SK-N-SH (cell line): ENCODE measurements at regions not wholly inside any gene's neighbourhood (a gene's known extent, or its start where the extent isn't known, plus 50 kb on each side); places are given as distances from the start of the nearest gene placed in this dataset.

Source experiments
- CTCF ChIA-PET: fragments of 300-600, 350-600 bp; formaldehyde crosslinking; extraction: SDS; loops from one replicate; lab custom pipeline; 2021; lab: Yijun Ruan, JAX
- POLR2A ChIA-PET: fragments of 350-600 bp; sonication (Branson Sonifier 250); formaldehyde crosslinking; extraction: SDS; loops from one replicate; lab custom pipeline; 2020; ENCODE audit warnings: antibody characterized with exemption, inconsistent platforms; lab: Yijun Ruan, JAX
- DNase-seq: peaks from one replicate; pipeline ENCODE4 v3.0.0; 2012
- H2AFZ ChIP-seq: fragments of 200-600 bp; sonication (generic); 2 replicates; pipeline ENCODE4 v1.8.1; 2016; ENCODE audit warnings: antibody characterized with exemption, mild to moderate bottlenecking, low read depth
- H3F3A ChIP-seq: fragments of 200-600 bp; sonication (generic); replicated peaks from 2 replicates; pipeline ENCODE3; 2016; ENCODE audit warnings: antibody characterized with exemption, mild to moderate bottlenecking; ENCODE audit not compliant: insufficient read depth
- H3K27ac ChIP-seq, 2 experiments: fragments of 200-500 bp in 1 of 2; fragments of 200-600 bp in 1 of 2; sonication (Bioruptor generic) in 1 of 2; sonication (generic), shearing (Covaris generic) in 1 of 2; 2 replicates each; pipeline versions ENCODE4 v1.5.1 to v1.6.1; 2014 to 2016; ENCODE audit warnings: low read depth in 2 of 2, inconsistent platforms in 1 of 2, low read length in 1 of 2, mild to moderate bottlenecking in 1 of 2, mixed read lengths in 1 of 2
- H3K27me3 ChIP-seq: fragments of 200-600 bp; sonication (generic), shearing (Covaris generic); 2 replicates; pipeline ENCODE4 v1.6.1; 2016; ENCODE audit warnings: mixed run types; ENCODE audit not compliant: insufficient read depth
- H3K36me3 ChIP-seq, 2 experiments: fragments of 200-500 bp in 1 of 2; fragments of 200-600 bp in 1 of 2; sonication (Bioruptor generic) in 1 of 2; sonication (generic) in 1 of 2; replicated peaks in 1 of 2; 2 replicates each; pipeline versions ENCODE3 to v1.5.1; 2014 to 2016; ENCODE audit warnings: low read length in 1 of 2, mild to moderate bottlenecking in 1 of 2; ENCODE audit not compliant: insufficient read depth in 2 of 2, control insufficient read depth in 1 of 2
- H3K4me1 ChIP-seq, 2 experiments: fragments of 200-500 bp in 1 of 2; fragments of 200-600 bp in 1 of 2; sonication (Bioruptor generic) in 1 of 2; sonication (generic), shearing (Covaris generic) in 1 of 2; 2 replicates each; pipeline versions ENCODE4 v1.5.1 to v1.6.1; 2014 to 2016; ENCODE audit warnings: low read depth in 1 of 2, low read length in 1 of 2, mixed run types in 1 of 2; ENCODE audit not compliant: insufficient read depth in 2 of 2, control insufficient read depth in 1 of 2
- H3K4me2 ChIP-seq: fragments of 200-600 bp; sonication (generic), shearing (Covaris generic); 2 replicates; pipeline ENCODE4 v1.6.1; 2017; ENCODE audit warnings: mixed run types
- H3K4me3 ChIP-seq, 2 experiments: fragments of 200-500 bp in 1 of 2; fragments of 200-600 bp in 1 of 2; sonication (Bioruptor generic) in 1 of 2; sonication (generic), shearing (Covaris generic) in 1 of 2; 2 replicates each; pipeline versions ENCODE4 v1.5.1 to v1.8.1; 2014 to 2016; ENCODE audit warnings: low read depth in 2 of 2, inconsistent platforms in 1 of 2, low read length in 1 of 2, mild to moderate bottlenecking in 1 of 2, mixed read lengths in 1 of 2, moderate library complexity in 1 of 2
- H3K79me2 ChIP-seq: fragments of 200-600 bp; sonication (generic); 2 replicates; pipeline ENCODE4 v1.8.1; 2017; ENCODE audit warnings: mild to moderate bottlenecking; ENCODE audit not compliant: insufficient read depth
- H3K9ac ChIP-seq: fragments of 200-600 bp; sonication (generic); 2 replicates; pipeline ENCODE4 v1.6.1; 2017; ENCODE audit warnings: mixed run types
- H3K9me2 ChIP-seq: fragments of 200-600 bp; sonication (generic); 2 replicates; pipeline ENCODE4 v1.6.1; 2017; ENCODE audit warnings: mixed run types
- H3K9me3 ChIP-seq: fragments of 200-600 bp; sonication (generic); 2 replicates; pipeline ENCODE4 v1.6.1; 2017; ENCODE audit warnings: mixed run types, mild to moderate bottlenecking, moderate library complexity
- H4K20me1 ChIP-seq: fragments of 200-600 bp; sonication (generic); 2 replicates; pipeline ENCODE4 v1.6.1; 2017; ENCODE audit warnings: mild to moderate bottlenecking, mixed run types; ENCODE audit not compliant: insufficient read depth
- CHD2 ChIP-seq: fragments of 150-350 bp; IDR thresholded peaks from 2 replicates; pipeline ENCODE4 v1.6.1; 2018; ENCODE audit warnings: low read length; ENCODE audit not compliant: partially characterized antibody
- ELF1 ChIP-seq: IDR thresholded peaks from 2 replicates; pipeline ENCODE4 v1.4.0; 2012
- EP300 ChIP-seq, 2 experiments: IDR thresholded peaks; 2 replicates each; pipeline versions ENCODE4 v1.4.0 to v1.6.1; 2012; ENCODE audit warnings: borderline replicate concordance in 1 of 2, low read depth in 1 of 2, low read length in 1 of 2
- EZH2phosphoT487 ChIP-seq: fragments of 200-600 bp; sonication (generic); IDR thresholded peaks from 2 replicates; pipeline ENCODE4 v1.6.1; 2017; ENCODE audit warnings: low read depth, mixed run types, mild to moderate bottlenecking, antibody characterized with exemption, moderate library complexity, borderline replicate concordance
- FOSL2 ChIP-seq: IDR thresholded peaks from 2 replicates; pipeline ENCODE4 v1.4.0; 2012; ENCODE audit warnings: low read depth, mild to moderate bottlenecking, moderate library complexity, borderline replicate concordance
- FOXJ3 ChIP-seq: sonication (generic); formaldehyde crosslinking; IDR thresholded peaks from 2 replicates; pipeline ENCODE4 v1.5.1; 2020; ENCODE audit warnings: mild to moderate bottlenecking, missing genetic modification reagents
- FOXM1 ChIP-seq: IDR thresholded peaks from 2 replicates; pipeline ENCODE4 v1.4.0; 2012; ENCODE audit warnings: low read depth, mild to moderate bottlenecking
- JUND ChIP-seq: IDR thresholded peaks from 2 replicates; pipeline ENCODE4 v1.4.0; 2012
- NFIC ChIP-seq: IDR thresholded peaks from 2 replicates; pipeline ENCODE4 v1.4.0; 2012; ENCODE audit warnings: borderline replicate concordance
- NRF1 ChIP-seq: IDR thresholded peaks from 2 replicates; pipeline ENCODE4 v1.6.1; 2012; ENCODE audit warnings: low read depth, mild to moderate bottlenecking, low read length
- RFX5 ChIP-seq: IDR thresholded peaks from 2 replicates; pipeline ENCODE4 v1.6.1; 2012; ENCODE audit warnings: mild to moderate bottlenecking, improper control_type of control experiment, low read length
- RXRA ChIP-seq: IDR thresholded peaks from 2 replicates; pipeline ENCODE4 v1.4.0; 2012; ENCODE audit warnings: low read depth, mild to moderate bottlenecking, borderline replicate concordance
- SIN3A ChIP-seq: IDR thresholded peaks from 2 replicates; pipeline ENCODE4 v1.6.1; 2012; ENCODE audit warnings: low read depth, mild to moderate bottlenecking, low read length, moderate library complexity, borderline replicate concordance
- SMC3 ChIP-seq: IDR thresholded peaks from 2 replicates; pipeline ENCODE4 v1.6.1; 2012; ENCODE audit warnings: low read depth, low read length, improper control_type of control experiment
- TCF12 ChIP-seq: IDR thresholded peaks from 2 replicates; pipeline ENCODE4 v1.4.0; 2012
- TEAD4 ChIP-seq: IDR thresholded peaks from 2 replicates; pipeline ENCODE4 v1.4.0; 2012; ENCODE audit warnings: mild to moderate bottlenecking, borderline replicate concordance; ENCODE audit not compliant: insufficient read depth
- WGBS: methylation state at CpG from one replicate; pipeline ENCODE4 v1.1.6; 2017; ENCODE audit warnings: low lambda C conversion rate; 5-methylcytosine and 5-hydroxymethylcytosine counted together
- TF ChIP-seq, protein P1 (sequence below): IDR thresholded peaks from 2 replicates; pipeline ENCODE4; 2012
- TF ChIP-seq, protein P2 (sequence below): IDR thresholded peaks from 2 replicates; pipeline ENCODE4 v1.4.0; 2012; ENCODE audit warnings: low read depth, borderline replicate concordance
- TF ChIP-seq, protein P3 (sequence below): IDR thresholded peaks from 2 replicates; pipeline ENCODE4 v1.4.0; 2012; ENCODE audit warnings: low read depth
- TF ChIP-seq, protein P4 (sequence below): IDR thresholded peaks from 2 replicates; pipeline ENCODE4 v1.4.0; 2012; ENCODE audit warnings: low read depth, borderline replicate concordance

DNA sequence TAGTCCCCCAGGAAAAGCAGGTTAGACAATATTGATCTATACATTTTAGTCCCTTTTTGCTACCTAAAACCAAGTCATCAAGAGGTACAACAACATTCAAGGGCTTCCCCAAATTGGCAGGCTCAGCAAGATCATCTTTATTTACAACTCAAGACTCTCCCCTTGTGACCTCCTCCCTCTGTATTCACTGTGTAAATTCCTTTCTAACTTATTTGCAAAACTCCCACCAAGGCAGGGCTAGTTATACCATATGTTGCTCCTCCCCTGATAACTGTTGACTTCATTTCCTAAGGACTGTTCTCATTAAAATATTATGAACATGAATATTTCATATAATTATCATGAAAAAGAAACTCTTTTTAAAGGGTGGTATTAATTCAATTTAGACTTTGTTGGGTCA lies 275.6 kb downstream of the DTHD1 start:
- H3F3A ChIP-seq = no peaks in the 10 kb centered on the region
- no peak overlapping the region for H3K4me2 ChIP-seq
- H3K9me3 ChIP-seq = no peaks in the 10 kb centered on the region
- TF ChIP-seq SIN3A (no peak), NRF1 (no peak), EZH2phosphoT487 (no peak), TEAD4 (no peak), TCF12 (no peak)
- TF ChIP-seq, protein P1, sequence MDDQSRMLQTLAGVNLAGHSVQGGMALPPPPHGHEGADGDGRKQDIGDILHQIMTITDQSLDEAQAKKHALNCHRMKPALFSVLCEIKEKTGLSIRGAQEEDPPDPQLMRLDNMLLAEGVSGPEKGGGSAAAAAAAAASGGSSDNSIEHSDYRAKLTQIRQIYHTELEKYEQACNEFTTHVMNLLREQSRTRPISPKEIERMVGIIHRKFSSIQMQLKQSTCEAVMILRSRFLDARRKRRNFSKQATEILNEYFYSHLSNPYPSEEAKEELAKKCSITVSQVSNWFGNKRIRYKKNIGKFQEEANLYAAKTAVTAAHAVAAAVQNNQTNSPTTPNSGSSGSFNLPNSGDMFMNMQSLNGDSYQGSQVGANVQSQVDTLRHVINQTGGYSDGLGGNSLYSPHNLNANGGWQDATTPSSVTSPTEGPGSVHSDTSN = no peak
- TF ChIP-seq, protein P2, sequence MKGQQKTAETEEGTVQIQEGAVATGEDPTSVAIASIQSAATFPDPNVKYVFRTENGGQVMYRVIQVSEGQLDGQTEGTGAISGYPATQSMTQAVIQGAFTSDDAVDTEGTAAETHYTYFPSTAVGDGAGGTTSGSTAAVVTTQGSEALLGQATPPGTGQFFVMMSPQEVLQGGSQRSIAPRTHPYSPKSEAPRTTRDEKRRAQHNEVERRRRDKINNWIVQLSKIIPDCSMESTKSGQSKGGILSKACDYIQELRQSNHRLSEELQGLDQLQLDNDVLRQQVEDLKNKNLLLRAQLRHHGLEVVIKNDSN = no peak
- TF ChIP-seq, all 33 proteins: peak for 0
- Histone ChIP-seq H3K4me1 (no peaks in the 10 kb centered on the region), H3K9me2 (no peaks in the 10 kb centered on the region), H3K36me3 (no peaks in the 10 kb centered on the region), H3K27me3 (no peaks in the 10 kb centered on the region), H3K4me3 (no peak overlapping the region), H2AFZ (no peak overlapping the region), H3K9ac (no peak overlapping the region), H3K79me2 (no peaks in the 10 kb centered on the region), H4K20me1 (no peaks in the 10 kb centered on the region), H3K27ac (no peak overlapping the region)
- POLR2A ChIA-PET = no interaction called here
- no peak for DNase-seq
- CTCF ChIA-PET = no interaction called here

DNA sequence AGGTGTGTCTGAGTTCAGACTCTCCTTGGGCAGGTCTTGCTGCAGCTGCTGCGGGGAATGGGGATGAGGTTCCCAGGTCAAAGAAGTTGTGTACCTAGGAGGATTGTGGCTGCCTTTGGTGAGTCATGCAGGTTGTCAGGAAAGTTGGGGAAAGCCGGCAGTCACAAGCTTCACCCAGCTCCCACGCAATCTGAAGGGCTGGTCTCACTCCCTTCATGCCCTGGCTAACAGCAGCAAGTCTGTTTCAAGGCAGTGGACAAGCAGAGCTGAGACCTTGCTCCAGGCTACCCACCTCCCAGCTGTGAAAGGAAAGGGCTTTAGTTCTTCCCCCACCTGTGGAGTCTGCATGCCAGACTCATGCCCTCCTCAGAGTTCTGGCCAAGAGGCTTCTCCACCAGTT lies 287.2 kb downstream of the DTHD1 start:
- TF ChIP-seq NFIC = no peak
- no peak for TF ChIP-seq SIN3A
- TF ChIP-seq RFX5 = no peak
- TF ChIP-seq NRF1 = no peak
- TF ChIP-seq, all 33 proteins: peak for 0
- Histone ChIP-seq H3K9me3 (no peaks in the 10 kb centered on the region), H3K4me2 (no peak overlapping the region), H3K9ac (no peak overlapping the region), H4K20me1 (no peaks in the 10 kb centered on the region), H3F3A (no peaks in the 10 kb centered on the region), H3K9me2 (no peaks in the 10 kb centered on the region), H3K4me1 (no peaks in the 10 kb centered on the region), H3K27ac (no peak overlapping the region), H2AFZ (no peak overlapping the region), H3K4me3 (no peak overlapping the region), H3K27me3 (no peaks in the 10 kb centered on the region), H3K36me3 (no peaks in the 10 kb centered on the region), H3K79me2 (no peaks in the 10 kb centered on the region)
- DNase-seq = no peak
- POLR2A ChIA-PET = no interaction called here
- CTCF ChIA-PET = no interaction called here
- WGBS = 0% methylated on average over 3 of the region's 3 CpGs

DNA sequence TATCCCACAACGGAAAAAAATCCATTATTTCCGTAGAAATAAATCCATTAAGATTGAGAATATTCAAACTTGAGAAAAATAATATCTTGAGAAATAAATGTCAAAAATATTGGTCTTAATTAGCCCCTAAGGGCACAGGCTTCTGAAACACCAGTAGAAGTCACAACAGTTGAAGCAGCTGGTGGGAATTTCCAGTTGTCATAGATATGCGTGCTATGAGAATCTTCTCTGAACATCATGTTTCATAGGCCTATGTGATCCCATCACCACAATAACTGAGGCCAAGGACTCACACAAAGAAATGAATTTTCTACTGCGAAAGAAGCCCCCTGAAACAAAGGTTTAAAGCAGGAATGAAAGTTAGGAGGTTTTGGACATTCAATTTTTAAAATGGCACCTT lies 292.0 kb downstream of the DTHD1 start:
- H4K20me1 ChIP-seq = no peaks in the 10 kb centered on the region
- no peak overlapping the region for H2AFZ ChIP-seq
- no peak overlapping the region for H3K4me2 ChIP-seq
- H3F3A ChIP-seq = no peaks in the 10 kb centered on the region
- no peaks in the 10 kb centered on the region for H3K79me2 ChIP-seq
- H3K36me3 ChIP-seq = no peaks in the 10 kb centered on the region
- POLR2A ChIA-PET = no interaction called here
- H3K4me1 ChIP-seq = no peaks in the 10 kb centered on the region
- DNase-seq = no peak
- no peak overlapping the region for H3K9ac ChIP-seq
- no peaks in the 10 kb centered on the region for H3K9me3 ChIP-seq
- no peaks in the 10 kb centered on the region for H3K9me2 ChIP-seq
- H3K4me3 ChIP-seq = no peak overlapping the region
- H3K27ac ChIP-seq = no peak overlapping the region
- WGBS = 11% methylated on average over 4 of the region's 4 CpGs
- CTCF ChIA-PET = interaction anchor here (0.6 kb wide), 1 partner anchor 23 kb away, joined by 3 read pairs; no protein-coding TSS in a partner anchor
- no peaks in the 10 kb centered on the region for H3K27me3 ChIP-seq
- no peak for TF ChIP-seq TCF12
- TF ChIP-seq SIN3A = no peak
- no peak for TF ChIP-seq JUND
- no peak for TF ChIP-seq CHD2
- no peak for TF ChIP-seq EP300 (IDR thresholded peaks at IDR 0.05; ENCODE audit: borderline replicate concordance in 1 of 2, low read depth in 1 of 2, low read length in 1 of 2)
- TF ChIP-seq FOSL2 = no peak
- no peak for TF ChIP-seq RFX5
- no peak for TF ChIP-seq FOXJ3 (CRISPR knock-in tag)
- TF ChIP-seq, protein P2 = no peak
- TF ChIP-seq SMC3 = no peak
- TF ChIP-seq, protein P3, sequence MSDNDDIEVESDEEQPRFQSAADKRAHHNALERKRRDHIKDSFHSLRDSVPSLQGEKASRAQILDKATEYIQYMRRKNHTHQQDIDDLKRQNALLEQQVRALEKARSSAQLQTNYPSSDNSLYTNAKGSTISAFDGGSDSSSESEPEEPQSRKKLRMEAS = no peak
- TF ChIP-seq ELF1 = no peak
- TF ChIP-seq FOXM1 = no peak
- TF ChIP-seq, protein P4, sequence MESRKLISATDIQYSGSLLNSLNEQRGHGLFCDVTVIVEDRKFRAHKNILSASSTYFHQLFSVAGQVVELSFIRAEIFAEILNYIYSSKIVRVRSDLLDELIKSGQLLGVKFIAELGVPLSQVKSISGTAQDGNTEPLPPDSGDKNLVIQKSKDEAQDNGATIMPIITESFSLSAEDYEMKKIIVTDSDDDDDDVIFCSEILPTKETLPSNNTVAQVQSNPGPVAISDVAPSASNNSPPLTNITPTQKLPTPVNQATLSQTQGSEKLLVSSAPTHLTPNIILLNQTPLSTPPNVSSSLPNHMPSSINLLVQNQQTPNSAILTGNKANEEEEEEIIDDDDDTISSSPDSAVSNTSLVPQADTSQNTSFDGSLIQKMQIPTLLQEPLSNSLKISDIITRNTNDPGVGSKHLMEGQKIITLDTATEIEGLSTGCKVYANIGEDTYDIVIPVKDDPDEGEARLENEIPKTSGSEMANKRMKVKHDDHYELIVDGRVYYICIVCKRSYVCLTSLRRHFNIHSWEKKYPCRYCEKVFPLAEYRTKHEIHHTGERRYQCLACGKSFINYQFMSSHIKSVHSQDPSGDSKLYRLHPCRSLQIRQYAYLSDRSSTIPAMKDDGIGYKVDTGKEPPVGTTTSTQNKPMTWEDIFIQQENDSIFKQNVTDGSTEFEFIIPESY = no peak
- TF ChIP-seq RXRA = no peak
